Osteocyte (in vitro differentiated cells): ENCODE measurements at regions not wholly inside any gene's neighbourhood (a gene's known extent, or its start where the extent isn't known, plus 50 kb on each side); places are given as distances from the start of the nearest gene placed in this dataset.

ENCODE experiments used
- DNase-seq: peaks from one replicate; pipeline ENCODE4 v3.0.0; 2021; ENCODE audit warnings: mixed read lengths; ENCODE audit not compliant: unreplicated experiment; ENCODE audit errors: extremely low spot score
- H3K27ac Mint-ChIP-seq: one replicate; pipeline ENCODE4 v1.8.0; 2021; ENCODE audit warnings: mild to moderate bottlenecking, mixed read lengths; ENCODE audit not compliant: unreplicated experiment
- H3K27me3 Mint-ChIP-seq: one replicate; pipeline ENCODE4 v1.8.0; 2021; ENCODE audit warnings: mixed read lengths; ENCODE audit not compliant: unreplicated experiment
- H3K36me3 Mint-ChIP-seq: one replicate; pipeline ENCODE4 v1.8.0; 2021; ENCODE audit warnings: mixed read lengths; ENCODE audit not compliant: unreplicated experiment
- H3K4me1 Mint-ChIP-seq: one replicate; pipeline ENCODE4 v1.8.0; 2021; ENCODE audit warnings: mixed read lengths; ENCODE audit not compliant: unreplicated experiment
- H3K4me3 Mint-ChIP-seq: one replicate; pipeline ENCODE4 v1.8.0; 2021; ENCODE audit warnings: mild to moderate bottlenecking, moderate library complexity, mixed read lengths; ENCODE audit not compliant: unreplicated experiment
- H3K9me3 Mint-ChIP-seq: one replicate; pipeline ENCODE4 v1.8.0; 2021; ENCODE audit warnings: mixed read lengths; ENCODE audit not compliant: unreplicated experiment
- TF ChIP-seq, protein P1 (sequence below): fragments of 200-600 bp; sonication (generic); IDR thresholded peaks from 2 replicates; pipeline ENCODE4 v1.5.0; 2021; ENCODE audit warnings: antibody characterized with exemption, mild to moderate bottlenecking, moderate library complexity

DNA sequence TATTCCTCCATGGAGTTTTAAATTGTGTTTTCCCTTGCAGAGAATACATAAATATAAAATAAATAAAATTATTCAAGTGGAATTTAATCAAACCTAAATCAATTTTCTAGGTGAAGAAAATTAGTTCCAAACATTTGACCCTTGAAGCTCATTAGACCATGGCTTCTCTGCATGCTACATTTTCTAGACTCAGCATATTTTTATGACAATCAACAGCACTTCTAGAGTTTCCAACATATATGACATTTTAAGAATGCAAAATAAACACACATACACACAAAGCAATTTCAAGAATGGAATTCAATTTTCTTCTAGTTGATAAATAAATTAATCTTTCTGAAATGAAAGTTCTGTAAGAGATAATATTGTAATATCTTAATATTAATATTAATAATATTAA, 1083.9 kb upstream of the INTU start:
- DNase-seq = no peak
- Mint-ChIP-seq H3K4me1 (peaks cover 2% of the 10 kb centered on the region), H3K27ac (no peak overlapping the region), H3K4me3 (no peak overlapping the region), H3K27me3 (no peaks in the 10 kb centered on the region), H3K36me3 (no peaks in the 10 kb centered on the region), H3K9me3 (no peaks in the 10 kb centered on the region)
- TF ChIP-seq, protein P1, sequence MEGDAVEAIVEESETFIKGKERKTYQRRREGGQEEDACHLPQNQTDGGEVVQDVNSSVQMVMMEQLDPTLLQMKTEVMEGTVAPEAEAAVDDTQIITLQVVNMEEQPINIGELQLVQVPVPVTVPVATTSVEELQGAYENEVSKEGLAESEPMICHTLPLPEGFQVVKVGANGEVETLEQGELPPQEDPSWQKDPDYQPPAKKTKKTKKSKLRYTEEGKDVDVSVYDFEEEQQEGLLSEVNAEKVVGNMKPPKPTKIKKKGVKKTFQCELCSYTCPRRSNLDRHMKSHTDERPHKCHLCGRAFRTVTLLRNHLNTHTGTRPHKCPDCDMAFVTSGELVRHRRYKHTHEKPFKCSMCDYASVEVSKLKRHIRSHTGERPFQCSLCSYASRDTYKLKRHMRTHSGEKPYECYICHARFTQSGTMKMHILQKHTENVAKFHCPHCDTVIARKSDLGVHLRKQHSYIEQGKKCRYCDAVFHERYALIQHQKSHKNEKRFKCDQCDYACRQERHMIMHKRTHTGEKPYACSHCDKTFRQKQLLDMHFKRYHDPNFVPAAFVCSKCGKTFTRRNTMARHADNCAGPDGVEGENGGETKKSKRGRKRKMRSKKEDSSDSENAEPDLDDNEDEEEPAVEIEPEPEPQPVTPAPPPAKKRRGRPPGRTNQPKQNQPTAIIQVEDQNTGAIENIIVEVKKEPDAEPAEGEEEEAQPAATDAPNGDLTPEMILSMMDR = no peak

DNA sequence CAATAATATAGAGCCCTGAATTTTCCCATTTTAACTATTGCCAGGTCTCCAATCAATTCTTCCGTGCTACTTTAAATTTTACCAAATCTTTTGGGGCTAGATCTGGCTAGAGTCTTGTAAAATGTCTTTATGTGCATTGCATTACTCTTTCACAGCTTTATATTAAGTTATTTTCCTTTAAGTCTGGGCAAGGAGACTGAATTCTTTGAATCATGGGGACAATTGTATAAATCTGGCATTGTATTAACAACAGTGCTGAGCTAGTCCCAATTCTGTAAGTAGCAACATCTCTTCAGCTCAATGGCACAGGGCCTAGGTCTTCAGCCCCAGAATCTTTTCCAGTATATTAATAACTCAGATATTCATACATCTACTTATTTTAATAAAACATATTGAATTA, 1080.4 kb upstream of the INTU start:
- peaks cover 6% of the 10 kb centered on the region for H3K9me3 Mint-ChIP-seq
- peaks cover 2% of the 10 kb centered on the region for H3K4me1 Mint-ChIP-seq
- no peaks in the 10 kb centered on the region for H3K27me3 Mint-ChIP-seq
- no peak overlapping the region for H3K27ac Mint-ChIP-seq
- TF ChIP-seq, protein P1 = no peak
- no peaks in the 10 kb centered on the region for H3K36me3 Mint-ChIP-seq
- H3K4me3 Mint-ChIP-seq = no peak overlapping the region
- DNase-seq = no peak

DNA sequence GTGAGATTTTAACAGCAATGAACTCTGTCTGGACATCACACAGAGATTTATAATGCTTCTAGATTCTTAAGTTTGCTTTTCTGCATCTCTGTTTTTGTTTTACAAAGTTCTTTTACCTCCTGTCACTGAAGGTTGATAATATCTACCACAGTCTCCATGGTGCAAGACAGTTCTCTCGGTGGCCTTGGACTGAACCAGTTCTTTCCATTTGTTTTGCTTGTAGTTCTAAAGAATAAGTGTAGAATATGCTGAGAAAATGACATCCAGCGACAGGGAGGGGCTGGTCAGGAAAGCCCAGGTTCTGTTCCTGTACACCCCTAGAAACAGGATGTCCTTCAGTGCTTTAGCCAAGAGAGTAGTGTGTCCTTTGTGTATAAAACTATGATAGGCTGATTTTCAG, 1079.5 kb upstream of the INTU start:
- Mint-ChIP-seq H3K4me1 (no peaks in the 10 kb centered on the region), H3K4me3 (no peak overlapping the region), H3K36me3 (no peaks in the 10 kb centered on the region), H3K27ac (no peak overlapping the region), H3K9me3 (peaks cover 6% of the 10 kb centered on the region), H3K27me3 (no peaks in the 10 kb centered on the region)
- DNase-seq = no peak
- TF ChIP-seq, protein P1 = no peak

DNA sequence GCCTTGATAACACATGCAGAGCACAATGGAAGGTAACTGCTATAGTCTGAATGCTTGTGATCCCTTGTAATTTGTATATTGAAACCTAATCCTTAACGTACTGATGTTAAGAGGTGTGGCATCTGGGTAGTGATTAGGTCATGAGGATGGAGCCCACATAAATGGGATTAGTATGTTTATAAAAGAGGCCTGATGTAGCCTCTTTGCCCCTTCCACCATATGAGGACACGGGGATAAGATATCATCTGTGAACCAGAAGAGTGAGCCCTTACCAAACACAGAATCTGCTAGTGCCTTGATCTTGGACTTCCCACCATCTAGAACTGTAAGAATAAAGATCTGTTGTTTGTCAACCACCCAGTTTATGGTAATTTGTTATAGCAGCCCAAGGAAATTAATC, 1074.2 kb upstream of the INTU start:
- H3K4me1 Mint-ChIP-seq = peaks cover 2% of the 10 kb centered on the region
- no peak for DNase-seq
- TF ChIP-seq, protein P1 = no peak
- H3K9me3 Mint-ChIP-seq = peaks cover 6% of the 10 kb centered on the region
- H3K4me3 Mint-ChIP-seq = no peak overlapping the region
- no peak overlapping the region for H3K27ac Mint-ChIP-seq
- H3K27me3 Mint-ChIP-seq = no peaks in the 10 kb centered on the region
- no peaks in the 10 kb centered on the region for H3K36me3 Mint-ChIP-seq

DNA sequence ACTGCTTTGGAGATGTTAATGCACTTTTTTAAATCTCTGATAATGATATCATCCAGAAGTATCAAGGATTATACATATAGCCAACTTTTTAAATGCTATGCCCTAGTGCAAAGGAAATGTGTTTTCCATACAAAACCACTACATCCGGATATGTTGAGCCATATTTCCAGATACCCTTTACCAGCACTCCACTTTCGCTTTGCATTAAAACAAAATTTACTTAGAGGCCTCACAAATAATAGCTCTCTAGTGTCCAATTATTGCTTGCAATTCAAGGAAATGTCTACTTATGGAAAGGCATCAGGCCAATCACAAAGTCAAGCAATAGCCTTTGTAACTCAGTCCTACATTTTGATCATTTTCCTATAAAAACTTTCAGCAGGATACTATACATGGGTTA, 1072.8 kb upstream of the INTU start:
- Mint-ChIP-seq H3K4me1 (peaks cover 2% of the 10 kb centered on the region), H3K36me3 (no peaks in the 10 kb centered on the region), H3K9me3 (peaks cover 6% of the 10 kb centered on the region), H3K4me3 (no peak overlapping the region), H3K27me3 (no peaks in the 10 kb centered on the region), H3K27ac (no peak overlapping the region)
- TF ChIP-seq, protein P1 = no peak
- no peak for DNase-seq
